ENCODE measurements at regions not wholly inside any gene's neighbourhood (a gene's known extent, or its start where the extent isn't known, plus 50 kb on each side); places are given as distances from the start of the nearest gene placed in this dataset.

- Histone ChIP-seq H3K4me1 (ENCODE audit: control insufficient read depth, insufficient read depth, low read length, poor library complexity, severe bottlenecking) (no peaks in the 10 kb centered on the region), H3K4me3 (ENCODE audit: insufficient read depth, low read depth, low read length, poor library complexity, severe bottlenecking) (no peak overlapping the region), H3K9me3 (ENCODE audit: control insufficient read depth, low read length) (no peaks in the 10 kb centered on the region), H3K27ac (ENCODE audit: insufficient read depth, low read length, poor library complexity, severe bottlenecking) (no peak overlapping the region), H3K27me3 (replicated peaks; ENCODE audit: control insufficient read depth, insufficient read depth, low read length, poor library complexity, severe bottlenecking) (peaks cover 3% of the 10 kb centered on the region), H3K36me3 (ENCODE audit: control insufficient read depth, insufficient read depth, low read length) (no peaks in the 10 kb centered on the region)
- DNase-seq: no peak
These were observed 275.2 kb upstream of the TOPAZ1 start for GRCh38 chr3:43966530-43966929.

DNA sequence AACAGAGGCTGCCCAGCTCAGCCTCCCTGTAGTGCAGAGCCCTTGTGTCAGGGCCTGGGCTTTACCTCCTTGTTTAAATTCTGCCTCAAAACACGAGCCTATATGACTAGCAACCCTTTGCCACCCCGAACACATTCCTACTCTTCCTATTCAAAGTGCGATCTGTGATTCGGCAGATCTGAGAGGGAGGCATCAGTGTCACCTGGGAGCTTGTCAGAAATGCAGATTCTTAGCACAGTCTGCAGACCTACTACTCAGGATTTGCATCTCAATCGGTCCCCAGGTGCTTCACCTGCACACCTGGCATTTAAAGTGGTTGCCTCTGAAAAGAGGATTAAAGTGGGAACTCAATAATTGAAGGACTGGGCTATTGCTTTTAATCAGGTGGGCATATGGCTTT, 273.2 kb upstream of the TOPAZ1 start:
- Histone ChIP-seq H3K27me3 (replicated peaks; ENCODE audit: control insufficient read depth, insufficient read depth, low read length, poor library complexity, severe bottlenecking) (peaks cover 3% of the 10 kb centered on the region), H3K36me3 (ENCODE audit: control insufficient read depth, insufficient read depth, low read length) (no peaks in the 10 kb centered on the region), H3K4me1 (ENCODE audit: control insufficient read depth, insufficient read depth, low read length, poor library complexity, severe bottlenecking) (no peaks in the 10 kb centered on the region), H3K27ac (ENCODE audit: insufficient read depth, low read length, poor library complexity, severe bottlenecking) (no peak overlapping the region), H3K4me3 (ENCODE audit: insufficient read depth, low read depth, low read length, poor library complexity, severe bottlenecking) (no peak overlapping the region), H3K9me3 (ENCODE audit: control insufficient read depth, low read length) (no peaks in the 10 kb centered on the region)
- no peak for DNase-seq

GRCh38 chr3:43969944-43970343, 271.7 kb upstream of the TOPAZ1 start:
- Histone ChIP-seq H3K27me3 (replicated peaks; ENCODE audit: control insufficient read depth, insufficient read depth, low read length, poor library complexity, severe bottlenecking) (peaks cover 3% of the 10 kb centered on the region), H3K4me1 (ENCODE audit: control insufficient read depth, insufficient read depth, low read length, poor library complexity, severe bottlenecking) (no peaks in the 10 kb centered on the region), H3K4me3 (ENCODE audit: insufficient read depth, low read depth, low read length, poor library complexity, severe bottlenecking) (no peak overlapping the region), H3K27ac (ENCODE audit: insufficient read depth, low read length, poor library complexity, severe bottlenecking) (no peak overlapping the region), H3K9me3 (ENCODE audit: control insufficient read depth, low read length) (no peaks in the 10 kb centered on the region), H3K36me3 (ENCODE audit: control insufficient read depth, insufficient read depth, low read length) (no peaks in the 10 kb centered on the region)
- no peak for DNase-seq

- no peaks in the 10 kb centered on the region for H3K4me1 ChIP-seq (ENCODE audit: control insufficient read depth, insufficient read depth, low read length, poor library complexity, severe bottlenecking)
- H3K27me3 ChIP-seq (replicated peaks; ENCODE audit: control insufficient read depth, insufficient read depth, low read length, poor library complexity, severe bottlenecking): peaks cover 1% of the 10 kb centered on the region
- H3K9me3 ChIP-seq (ENCODE audit: control insufficient read depth, low read length): no peaks in the 10 kb centered on the region
These were observed 271.3 kb upstream of the TOPAZ1 start for GRCh38 chr3:43970351-43970750.

DNA sequence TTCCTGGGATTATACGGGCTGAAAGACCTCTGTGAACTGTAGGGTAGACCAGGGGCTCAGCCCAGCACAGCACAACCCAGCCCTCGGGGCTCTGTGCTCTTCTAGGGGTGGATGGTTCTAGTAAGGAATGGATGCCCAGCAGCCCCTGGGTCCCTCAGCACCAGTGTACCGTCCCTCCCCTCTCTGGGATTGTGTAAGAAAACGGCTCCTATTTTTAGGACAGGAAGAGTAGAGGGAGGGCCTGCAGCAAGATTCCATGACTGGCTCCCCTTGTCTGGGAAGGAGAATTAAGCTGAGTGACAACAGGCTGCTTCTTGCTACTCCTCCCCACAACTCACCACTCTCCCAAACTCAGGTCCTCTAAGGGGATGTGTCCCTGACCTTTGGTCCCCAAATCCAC, 270.8 kb upstream of the TOPAZ1 start:
- no peaks in the 10 kb centered on the region for H3K9me3 ChIP-seq (ENCODE audit: control insufficient read depth, low read length)
- H3K4me3 ChIP-seq (ENCODE audit: insufficient read depth, low read depth, low read length, poor library complexity, severe bottlenecking): no peak overlapping the region
- no peak overlapping the region for H3K27ac ChIP-seq (ENCODE audit: insufficient read depth, low read length, poor library complexity, severe bottlenecking)
- DNase-seq: no peak
- H3K27me3 ChIP-seq (replicated peaks; ENCODE audit: control insufficient read depth, insufficient read depth, low read length, poor library complexity, severe bottlenecking): no peaks in the 10 kb centered on the region
- H3K36me3 ChIP-seq (ENCODE audit: control insufficient read depth, insufficient read depth, low read length): no peaks in the 10 kb centered on the region
- no peaks in the 10 kb centered on the region for H3K4me1 ChIP-seq (ENCODE audit: control insufficient read depth, insufficient read depth, low read length, poor library complexity, severe bottlenecking)

More at GRCh38 chr3:43970351-43970750, 271.3 kb upstream of the TOPAZ1 start:
- no peak for DNase-seq
- no peaks in the 10 kb centered on the region for H3K36me3 ChIP-seq (ENCODE audit: control insufficient read depth, insufficient read depth, low read length)
- no peak overlapping the region for H3K4me3 ChIP-seq (ENCODE audit: insufficient read depth, low read depth, low read length, poor library complexity, severe bottlenecking)
- H3K27ac ChIP-seq (ENCODE audit: insufficient read depth, low read length, poor library complexity, severe bottlenecking): no peak overlapping the region

DNA sequence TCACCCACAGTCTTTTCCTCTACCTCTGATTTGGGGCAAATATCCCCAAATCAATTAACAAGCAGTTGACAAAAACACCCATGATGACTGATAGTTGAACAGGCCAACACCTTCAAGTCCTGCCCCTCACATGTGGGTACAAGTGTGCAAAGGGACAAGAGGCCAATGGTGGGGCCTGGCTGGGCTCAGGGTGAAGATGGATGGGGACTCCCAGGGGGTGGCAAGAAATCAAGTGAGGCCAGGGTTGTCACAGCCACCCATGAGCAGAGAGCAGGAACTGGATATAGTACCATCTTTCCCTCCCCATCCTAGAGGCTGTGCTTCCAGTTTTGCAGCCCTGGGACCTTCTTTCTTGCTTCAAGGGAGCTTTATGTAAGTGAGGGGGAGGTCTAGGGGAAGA, 270.2 kb upstream of the TOPAZ1 start:
- no peak for DNase-seq
- H3K4me1 ChIP-seq (ENCODE audit: control insufficient read depth, insufficient read depth, low read length, poor library complexity, severe bottlenecking): no peaks in the 10 kb centered on the region
- no peaks in the 10 kb centered on the region for H3K27me3 ChIP-seq (replicated peaks; ENCODE audit: control insufficient read depth, insufficient read depth, low read length, poor library complexity, severe bottlenecking)
- H3K36me3 ChIP-seq (ENCODE audit: control insufficient read depth, insufficient read depth, low read length): no peaks in the 10 kb centered on the region
- H3K4me3 ChIP-seq (ENCODE audit: insufficient read depth, low read depth, low read length, poor library complexity, severe bottlenecking): no peak overlapping the region
- no peaks in the 10 kb centered on the region for H3K9me3 ChIP-seq (ENCODE audit: control insufficient read depth, low read length)
- no peak overlapping the region for H3K27ac ChIP-seq (ENCODE audit: insufficient read depth, low read length, poor library complexity, severe bottlenecking)

GRCh38 chr3:43978708-43979107, 263.0 kb upstream of the TOPAZ1 start:
- no peak for DNase-seq
- H3K36me3 ChIP-seq (ENCODE audit: control insufficient read depth, insufficient read depth, low read length): no peaks in the 10 kb centered on the region
- no peak overlapping the region for H3K4me3 ChIP-seq (ENCODE audit: insufficient read depth, low read depth, low read length, poor library complexity, severe bottlenecking)
- no peaks in the 10 kb centered on the region for H3K27me3 ChIP-seq (replicated peaks; ENCODE audit: control insufficient read depth, insufficient read depth, low read length, poor library complexity, severe bottlenecking)
- no peak overlapping the region for H3K27ac ChIP-seq (ENCODE audit: insufficient read depth, low read length, poor library complexity, severe bottlenecking)
- H3K9me3 ChIP-seq (ENCODE audit: control insufficient read depth, low read length): no peaks in the 10 kb centered on the region
- H3K4me1 ChIP-seq (ENCODE audit: control insufficient read depth, insufficient read depth, low read length, poor library complexity, severe bottlenecking): no peaks in the 10 kb centered on the region

DNA sequence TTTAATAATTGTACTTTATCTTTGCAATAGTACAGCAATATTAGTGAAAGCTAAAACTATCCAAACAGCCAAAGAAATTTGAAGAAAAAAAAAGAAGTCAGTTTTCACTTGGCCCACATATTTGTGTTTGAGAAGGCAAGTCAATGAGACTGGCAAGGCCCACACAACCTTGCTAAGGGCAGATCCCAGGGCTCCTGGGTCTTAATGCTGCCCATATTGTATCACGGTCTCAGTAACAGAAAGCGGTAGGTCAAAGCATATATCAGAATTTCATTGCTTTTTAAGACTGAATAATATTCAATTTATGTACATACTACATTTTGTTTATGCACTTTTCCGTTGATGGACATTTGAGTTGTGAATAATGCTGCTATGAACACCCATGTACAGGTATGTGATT, 262.0 kb upstream of the TOPAZ1 start:
- H3K27ac ChIP-seq (ENCODE audit: insufficient read depth, low read length, poor library complexity, severe bottlenecking): no peak overlapping the region
- H3K36me3 ChIP-seq (ENCODE audit: control insufficient read depth, insufficient read depth, low read length): no peaks in the 10 kb centered on the region
- H3K9me3 ChIP-seq (ENCODE audit: control insufficient read depth, low read length): no peaks in the 10 kb centered on the region
- no peaks in the 10 kb centered on the region for H3K4me1 ChIP-seq (ENCODE audit: control insufficient read depth, insufficient read depth, low read length, poor library complexity, severe bottlenecking)
- H3K27me3 ChIP-seq (replicated peaks; ENCODE audit: control insufficient read depth, insufficient read depth, low read length, poor library complexity, severe bottlenecking): no peaks in the 10 kb centered on the region
- DNase-seq: no peak
- no peak overlapping the region for H3K4me3 ChIP-seq (ENCODE audit: insufficient read depth, low read depth, low read length, poor library complexity, severe bottlenecking)

- Histone ChIP-seq H3K4me1 (ENCODE audit: control insufficient read depth, insufficient read depth, low read length, poor library complexity, severe bottlenecking) (peaks cover 43% of the 10 kb centered on the region), H3K27me3 (replicated peaks; ENCODE audit: control insufficient read depth, insufficient read depth, low read length, poor library complexity, severe bottlenecking) (peaks cover 51% of the 10 kb centered on the region), H3K9me3 (ENCODE audit: control insufficient read depth, low read length) (no peaks in the 10 kb centered on the region), H3K27ac (ENCODE audit: insufficient read depth, low read length, poor library complexity, severe bottlenecking) (no peak overlapping the region), H3K4me3 (ENCODE audit: insufficient read depth, low read depth, low read length, poor library complexity, severe bottlenecking) (peak overlapping the region; percentile 45), H3K36me3 (ENCODE audit: control insufficient read depth, insufficient read depth, low read length) (no peaks in the 10 kb centered on the region)
- DNase-seq: no peak
These were observed 246.8 kb upstream of the TOPAZ1 start for GRCh38 chr3:43994657-43995546.

- peaks cover 43% of the 10 kb centered on the region for H3K4me1 ChIP-seq (ENCODE audit: control insufficient read depth, insufficient read depth, low read length, poor library complexity, severe bottlenecking)
These were observed 245.9 kb upstream of the TOPAZ1 start for GRCh38 chr3:43995547-43996378.

More at GRCh38 chr3:43995547-43996378, 245.9 kb upstream of the TOPAZ1 start:
- Histone ChIP-seq H3K9me3 (ENCODE audit: control insufficient read depth, low read length) (no peaks in the 10 kb centered on the region), H3K4me3 (ENCODE audit: insufficient read depth, low read depth, low read length, poor library complexity, severe bottlenecking) (peak overlapping the region; percentile 45), H3K27ac (ENCODE audit: insufficient read depth, low read length, poor library complexity, severe bottlenecking) (no peak overlapping the region), H3K36me3 (ENCODE audit: control insufficient read depth, insufficient read depth, low read length) (no peaks in the 10 kb centered on the region), H3K27me3 (replicated peaks; ENCODE audit: control insufficient read depth, insufficient read depth, low read length, poor library complexity, severe bottlenecking) (peaks cover 48% of the 10 kb centered on the region)
- no peak for DNase-seq
